ENCODE measurements at regions not wholly inside any gene's neighbourhood (a gene's known extent, or its start where the extent isn't known, plus 50 kb on each side); places are given as distances from the start of the nearest gene placed in this dataset.

GRCh38 chr18:28963481-28963880 is 786.6 kb upstream of the CDH2 start:
- no peak for TF ChIP-seq CTCF (IDR thresholded peaks at IDR 0.05)
- no peak overlapping the region for H3K27ac Mint-ChIP-seq (ENCODE audit: unreplicated experiment)
- DNase-seq (ENCODE audit: low spot score), result no peak
- peaks cover 17% of the 10 kb centered on the region for H3K4me1 Mint-ChIP-seq (ENCODE audit: low read depth)
- no peaks in the 10 kb centered on the region for H3K36me3 Mint-ChIP-seq (ENCODE audit: low read depth)
- no peaks in the 10 kb centered on the region for H3K9me3 Mint-ChIP-seq (ENCODE audit: low read depth)
- peaks cover 4% of the 10 kb centered on the region for H3K27me3 Mint-ChIP-seq (ENCODE audit: low read depth)
- H3K4me3 Mint-ChIP-seq (ENCODE audit: unreplicated experiment), result no peak overlapping the region

GRCh38 chr18:28961669-28962228 is 784.8 kb upstream of the CDH2 start:
- TF ChIP-seq CTCF (IDR thresholded peaks at IDR 0.05), result peak; percentile 80
- Mint-ChIP-seq H3K9me3 (ENCODE audit: low read depth) (no peaks in the 10 kb centered on the region), H3K4me1 (ENCODE audit: low read depth) (peaks cover 17% of the 10 kb centered on the region), H3K27me3 (ENCODE audit: low read depth) (peaks cover 2% of the 10 kb centered on the region), H3K36me3 (ENCODE audit: low read depth) (no peaks in the 10 kb centered on the region), H3K27ac (ENCODE audit: unreplicated experiment) (no peak overlapping the region), H3K4me3 (ENCODE audit: unreplicated experiment) (no peak overlapping the region)
- no peak for DNase-seq (ENCODE audit: low spot score)

GRCh38 chr18:28960146-28960545 is 783.2 kb upstream of the CDH2 start:
- Mint-ChIP-seq H3K36me3 (ENCODE audit: low read depth) (no peaks in the 10 kb centered on the region), H3K4me1 (ENCODE audit: low read depth) (peaks cover 17% of the 10 kb centered on the region), H3K4me3 (ENCODE audit: unreplicated experiment) (no peak overlapping the region), H3K9me3 (ENCODE audit: low read depth) (no peaks in the 10 kb centered on the region), H3K27me3 (ENCODE audit: low read depth) (no peaks in the 10 kb centered on the region), H3K27ac (ENCODE audit: unreplicated experiment) (no peak overlapping the region)
- no peak for TF ChIP-seq CTCF (IDR thresholded peaks at IDR 0.05)
- DNase-seq (ENCODE audit: low spot score), result no peak

GRCh38 chr18:28952339-28952738 is 775.4 kb upstream of the CDH2 start:
- Mint-ChIP-seq H3K27ac (ENCODE audit: unreplicated experiment) (no peak overlapping the region), H3K4me3 (ENCODE audit: unreplicated experiment) (no peak overlapping the region), H3K27me3 (ENCODE audit: low read depth) (no peaks in the 10 kb centered on the region), H3K4me1 (ENCODE audit: low read depth) (no peaks in the 10 kb centered on the region), H3K9me3 (ENCODE audit: low read depth) (peaks cover 8% of the 10 kb centered on the region), H3K36me3 (ENCODE audit: low read depth) (no peaks in the 10 kb centered on the region)
- no peak for DNase-seq (ENCODE audit: low spot score)
- no peak for TF ChIP-seq CTCF (IDR thresholded peaks at IDR 0.05)

- Mint-ChIP-seq H3K36me3 (ENCODE audit: low read depth) (no peaks in the 10 kb centered on the region), H3K9me3 (ENCODE audit: low read depth) (peaks cover 11% of the 10 kb centered on the region), H3K4me1 (ENCODE audit: low read depth) (no peaks in the 10 kb centered on the region), H3K27ac (ENCODE audit: unreplicated experiment) (no peak overlapping the region), H3K27me3 (ENCODE audit: low read depth) (peaks cover 3% of the 10 kb centered on the region), H3K4me3 (ENCODE audit: unreplicated experiment) (no peak overlapping the region)
- no peak for TF ChIP-seq CTCF (IDR thresholded peaks at IDR 0.05)
- no peak for DNase-seq (ENCODE audit: low spot score)
These were observed 771.0 kb upstream of the CDH2 start for GRCh38 chr18:28947900-28948299.
